ENCODE measurements at regions not wholly inside any gene's neighbourhood (a gene's known extent, or its start where the extent isn't known, plus 50 kb on each side); places are given as distances from the start of the nearest gene placed in this dataset. TPM values are rescaled to one million over a fixed set of nuclear protein-coding genes. Genes with fewer than 3 reads are reported as not detected.

- no peak for TF ChIP-seq POLR2AphosphoS5 (IDR thresholded peaks at IDR 0.05; ENCODE audit: low read depth, low read length)
- TF ChIP-seq REST (IDR thresholded peaks at IDR 0.05; ENCODE audit: insufficient read depth in 1 of 2, low read depth in 2 of 2, low read length in 1 of 2): no peak
- TF ChIP-seq TCF7L2 (IDR thresholded peaks at IDR 0.05; ENCODE audit: low read depth, low read length): no peak
- no peak for TF ChIP-seq SIN3A (IDR thresholded peaks at IDR 0.05; ENCODE audit: borderline replicate concordance, insufficient read depth, low read depth, low read length)
- no peak for TF ChIP-seq CTCF (IDR thresholded peaks at IDR 0.05)
- BruUV-seq (replicated peaks): no TSS peak
- Histone ChIP-seq H3K36me3 (ENCODE audit: control insufficient read depth, insufficient read depth, low read length) (no peaks in the 10 kb centered on the region), H3K4me3 (ENCODE audit: low read depth in 2 of 2, low read length in 2 of 2) (no peak overlapping the region), H3K27ac (ENCODE audit: low read length) (no peak overlapping the region), H3K9me3 (ENCODE audit: control insufficient read depth, insufficient read depth, low read depth, low read length) (no peaks in the 10 kb centered on the region), H3K4me1 (ENCODE audit: control insufficient read depth, insufficient read depth, low read length) (no peaks in the 10 kb centered on the region), H3K27me3 (ENCODE audit: control insufficient read depth, insufficient read depth, low read length) (peaks cover 2% of the 10 kb centered on the region; the same call in 1 of the 2 replicates)
- DNase-seq (ENCODE audit: low read depth, low spot score) (no peak), ATAC-seq (no peak)
- in situ Hi-C loops (cut with HindIII; ENCODE audit: low pct_unique_long_range_greater_than_20kb, low sequenced_read_pairs): no loop called here
- intact Hi-C loops (cut with micrococcal nuclease; ENCODE audit: unreplicated experiment): no loop called here
- ChIA-PET POLR2A (interaction anchor here (0.6 kb wide), 1 partner anchor 15 kb away, joined by 5 read pairs; no protein-coding TSS in a partner anchor), CTCF (no interaction called here)
Measured at GRCh38 chr2:58291726-58292438, 50.8 kb upstream of the FANCL start.

Small RNA genes in the stretch of these regions (microRNA-seq; reads per million reads assigned to microRNA genes)
- gene MIR4432 (ENCODE audit: unreplicated experiment): not detected
